ENCODE measurements at regions not wholly inside any gene's neighbourhood (a gene's known extent, or its start where the extent isn't known, plus 50 kb on each side); places are given as distances from the start of the nearest gene placed in this dataset.

DNA sequence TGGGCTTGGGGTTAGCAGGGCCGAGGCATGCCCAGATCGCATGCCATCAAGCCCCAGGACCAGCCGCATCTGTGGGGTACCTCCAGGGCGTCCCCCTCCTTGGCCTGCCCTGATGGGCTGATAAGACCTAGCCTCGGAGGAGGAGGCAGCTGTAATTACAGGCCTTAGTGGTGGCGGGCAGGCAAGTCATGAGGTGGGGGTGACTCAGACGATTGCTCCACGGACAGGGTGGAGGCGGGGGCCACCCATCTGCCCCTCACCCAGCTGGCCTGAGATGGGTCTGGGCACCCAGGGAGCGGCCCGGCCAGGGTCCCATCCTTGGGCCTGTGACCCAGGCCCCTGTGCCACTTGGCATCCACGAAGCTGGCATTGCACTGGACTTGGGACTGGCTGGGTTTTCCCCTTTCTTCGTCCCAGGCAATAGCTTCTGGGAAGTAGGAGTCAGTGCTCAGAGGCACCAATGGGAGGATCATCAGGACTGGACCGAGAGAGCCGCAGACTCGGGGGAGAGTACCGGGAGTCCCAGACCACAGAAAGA lies 57.5 kb downstream of the CEBPB start:
- no peak for DNase-seq
- Histone ChIP-seq H3K27ac (no peak overlapping the region), H3K4me1 (peaks cover 0 to 12% (median 5%) of the 10 kb centered on the region in 4 donors), H3K36me3 (no peaks in the 10 kb centered on the region), H3K9me3 (no peaks in the 10 kb centered on the region), H3K4me3 (no peak overlapping the region), H3K27me3 (no peaks in the 10 kb centered on the region)
- TF ChIP-seq POLR2A (IDR thresholded peaks at IDR 0.05) (no peak), POLR2AphosphoS5 (IDR thresholded peaks at IDR 0.05) (no peak), EP300 (IDR thresholded peaks at IDR 0.05; ENCODE audit: low read depth) (no peak)
- TF ChIP-seq, protein P1, sequence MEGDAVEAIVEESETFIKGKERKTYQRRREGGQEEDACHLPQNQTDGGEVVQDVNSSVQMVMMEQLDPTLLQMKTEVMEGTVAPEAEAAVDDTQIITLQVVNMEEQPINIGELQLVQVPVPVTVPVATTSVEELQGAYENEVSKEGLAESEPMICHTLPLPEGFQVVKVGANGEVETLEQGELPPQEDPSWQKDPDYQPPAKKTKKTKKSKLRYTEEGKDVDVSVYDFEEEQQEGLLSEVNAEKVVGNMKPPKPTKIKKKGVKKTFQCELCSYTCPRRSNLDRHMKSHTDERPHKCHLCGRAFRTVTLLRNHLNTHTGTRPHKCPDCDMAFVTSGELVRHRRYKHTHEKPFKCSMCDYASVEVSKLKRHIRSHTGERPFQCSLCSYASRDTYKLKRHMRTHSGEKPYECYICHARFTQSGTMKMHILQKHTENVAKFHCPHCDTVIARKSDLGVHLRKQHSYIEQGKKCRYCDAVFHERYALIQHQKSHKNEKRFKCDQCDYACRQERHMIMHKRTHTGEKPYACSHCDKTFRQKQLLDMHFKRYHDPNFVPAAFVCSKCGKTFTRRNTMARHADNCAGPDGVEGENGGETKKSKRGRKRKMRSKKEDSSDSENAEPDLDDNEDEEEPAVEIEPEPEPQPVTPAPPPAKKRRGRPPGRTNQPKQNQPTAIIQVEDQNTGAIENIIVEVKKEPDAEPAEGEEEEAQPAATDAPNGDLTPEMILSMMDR (IDR thresholded peaks at IDR 0.05) = no peak
- intact Hi-C loops (cut with DNase I; ENCODE audit: low total_unique reads) (no loop called here), in situ Hi-C loops (cut with MboI; ENCODE audit: low pct_ligation_motif_present in 1 of 4, low pct_unique_long_range_greater_than_20kb in 1 of 4, low sequenced_read_pairs in 3 of 4) (no loop called here)
- 72% methylated on average over 17 of the region's 17 CpGs; no CpG with 5 or more reads in 1 of the 2 donors for WGBS, 2 donors (ENCODE audit: low coverage in 1 of 2)

DNA sequence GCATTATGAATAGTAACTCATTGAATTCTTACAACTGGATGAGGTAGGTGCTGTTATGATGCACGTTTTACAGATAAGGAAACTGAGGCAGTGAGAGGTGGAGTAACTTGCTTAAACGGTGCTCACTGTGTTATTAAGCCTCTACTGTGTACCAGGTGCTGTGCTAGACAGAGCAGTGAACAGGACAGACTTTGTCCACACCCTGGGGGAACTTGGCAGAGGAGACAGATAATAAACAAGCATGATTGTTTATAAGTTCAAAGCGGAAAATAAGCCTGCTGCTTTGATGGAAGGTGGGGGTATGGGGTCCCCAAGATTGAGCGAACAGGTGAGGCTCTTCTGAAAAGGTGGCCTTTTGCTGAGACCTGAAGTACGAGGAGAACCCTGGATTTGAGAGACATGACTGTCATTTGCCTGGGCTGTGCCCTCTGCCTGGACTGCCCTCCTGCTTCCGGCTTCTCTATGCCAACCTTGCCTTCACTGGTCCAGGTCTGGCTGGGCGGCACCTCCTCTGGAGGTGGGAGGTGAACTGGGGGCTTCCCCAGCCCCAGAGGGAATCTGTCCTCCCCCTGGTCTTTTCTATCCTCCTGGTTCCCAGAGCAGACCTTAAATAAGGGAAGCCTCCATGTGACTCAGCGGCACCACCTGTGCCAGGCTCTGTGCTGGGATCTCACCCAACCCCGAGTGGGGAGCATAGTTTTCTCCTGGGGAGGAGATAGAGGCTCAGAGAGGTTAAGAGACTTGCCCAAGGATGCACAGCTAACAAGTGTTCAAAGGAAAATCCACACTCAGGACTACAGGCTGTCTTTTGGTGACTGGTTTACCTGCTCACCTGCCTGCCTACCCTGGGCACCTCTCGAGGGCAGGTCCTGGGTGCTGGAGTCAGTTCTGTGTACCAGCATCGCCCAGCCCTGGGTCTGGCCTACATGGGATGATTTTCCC lies 59.1 kb downstream of the CEBPB start:
- Histone ChIP-seq H3K4me3 (no peak overlapping the region), H3K27ac (no peak overlapping the region), H3K4me1 (peaks cover 0 to 7% (median 3%) of the 10 kb centered on the region in 4 donors), H3K27me3 (no peaks in the 10 kb centered on the region), H3K9me3 (no peaks in the 10 kb centered on the region), H3K36me3 (no peaks in the 10 kb centered on the region)
- no peak for DNase-seq
- intact Hi-C loops (cut with DNase I; ENCODE audit: low total_unique reads) (no loop called here), in situ Hi-C loops (cut with MboI; ENCODE audit: low pct_ligation_motif_present in 1 of 4, low pct_unique_long_range_greater_than_20kb in 1 of 4, low sequenced_read_pairs in 3 of 4) (no loop called here)
- 40 to 60% methylated on average over 1 to 11 of the region's 11 CpGs for WGBS, 2 donors (ENCODE audit: low coverage in 1 of 2)
- no peak for TF ChIP-seq POLR2A (IDR thresholded peaks at IDR 0.05)
- TF ChIP-seq POLR2AphosphoS5 (IDR thresholded peaks at IDR 0.05) = no peak
- TF ChIP-seq, protein P1 (IDR thresholded peaks at IDR 0.05) = no peak
- TF ChIP-seq EP300 (IDR thresholded peaks at IDR 0.05; ENCODE audit: low read depth) = no peak

DNA sequence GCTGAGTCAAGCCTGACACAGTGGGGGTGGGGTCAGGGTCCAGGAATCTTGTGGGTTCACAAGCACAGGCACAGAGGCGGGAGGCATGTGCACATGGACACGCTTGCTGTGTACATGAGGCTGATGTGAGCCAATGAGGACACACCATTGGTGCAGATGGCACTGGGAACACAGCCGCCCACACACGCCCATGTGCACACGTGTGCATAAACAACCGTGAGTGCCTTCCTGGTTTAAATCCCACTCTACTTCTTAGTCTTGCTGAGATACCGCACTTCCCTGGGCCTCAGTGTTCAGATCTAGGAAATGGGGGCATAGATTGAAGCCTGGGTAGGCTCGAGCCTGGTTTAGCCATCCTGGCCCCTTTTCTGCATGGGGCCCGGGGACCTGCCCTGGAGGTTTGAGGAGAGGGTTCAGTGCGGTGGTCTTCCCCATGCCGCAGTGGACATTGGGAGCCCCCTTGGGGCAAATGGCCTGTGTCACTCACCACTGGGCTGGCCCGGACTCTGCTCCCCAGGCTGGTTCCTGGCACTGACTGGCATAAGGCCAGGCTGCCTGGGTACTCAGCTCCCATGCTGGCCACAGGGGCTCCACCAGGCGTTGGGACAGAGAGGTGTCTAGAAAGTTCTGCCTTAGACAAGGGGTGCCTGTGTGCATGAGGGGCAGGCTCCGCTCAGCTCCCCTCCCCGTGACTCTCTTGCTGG lies 60.2 kb downstream of the CEBPB start:
- DNase-seq = no peak
- intact Hi-C loops (cut with DNase I; ENCODE audit: low total_unique reads) (no loop called here), in situ Hi-C loops (cut with MboI; ENCODE audit: low pct_ligation_motif_present in 1 of 4, low pct_unique_long_range_greater_than_20kb in 1 of 4, low sequenced_read_pairs in 3 of 4) (no loop called here)
- Histone ChIP-seq H3K36me3 (no peaks in the 10 kb centered on the region), H3K27me3 (no peaks in the 10 kb centered on the region), H3K9me3 (no peaks in the 10 kb centered on the region), H3K4me3 (no peak overlapping the region), H3K4me1 (peaks cover 0 to 7% (median 3%) of the 10 kb centered on the region in 4 donors), H3K27ac (no peak overlapping the region)
- no peak for TF ChIP-seq POLR2AphosphoS5 (IDR thresholded peaks at IDR 0.05)
- no peak for TF ChIP-seq EP300 (IDR thresholded peaks at IDR 0.05; ENCODE audit: low read depth)
- TF ChIP-seq POLR2A (IDR thresholded peaks at IDR 0.05) = no peak
- TF ChIP-seq, protein P1 (IDR thresholded peaks at IDR 0.05) = no peak
- WGBS, 2 donors (ENCODE audit: low coverage in 1 of 2) = 80% methylated on average over 15 of the region's 15 CpGs; no CpG with 5 or more reads in 1 of the 2 donors

DNA sequence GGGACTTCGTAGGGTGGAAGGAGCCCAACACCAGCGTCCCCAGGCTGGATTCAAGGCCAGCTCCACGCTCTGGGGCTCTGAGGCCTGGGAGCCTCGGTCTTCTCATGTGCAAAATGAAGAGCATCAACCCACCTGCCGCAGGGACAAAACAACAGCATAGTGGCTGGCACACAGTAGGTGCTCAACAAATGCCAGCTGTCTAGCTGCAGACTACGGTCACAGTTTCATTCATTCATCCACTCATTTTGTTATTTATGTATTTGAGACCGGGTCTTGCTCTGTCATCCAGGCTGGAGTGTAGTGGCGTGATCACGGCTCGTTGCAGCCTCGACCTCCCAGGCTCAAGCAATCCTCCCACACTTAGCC lies 60.7 kb downstream of the CEBPB start:
- Histone ChIP-seq H3K4me1 (peaks cover 0 to 7% (median 3%) of the 10 kb centered on the region in 4 donors), H3K27ac (no peak overlapping the region), H3K9me3 (no peaks in the 10 kb centered on the region), H3K36me3 (no peaks in the 10 kb centered on the region), H3K4me3 (no peak overlapping the region), H3K27me3 (no peaks in the 10 kb centered on the region)
- DNase-seq = no peak
- in situ Hi-C loops (cut with MboI; ENCODE audit: low pct_ligation_motif_present in 1 of 4, low pct_unique_long_range_greater_than_20kb in 1 of 4, low sequenced_read_pairs in 3 of 4) = no loop called here
- intact Hi-C loops (cut with DNase I; ENCODE audit: low total_unique reads) = no loop called here
- WGBS, 2 donors (ENCODE audit: low coverage in 1 of 2) = 90% methylated on average over 10 of the region's 11 CpGs; no CpG with 5 or more reads in 1 of the 2 donors
- TF ChIP-seq POLR2A (IDR thresholded peaks at IDR 0.05) (no peak), POLR2AphosphoS5 (IDR thresholded peaks at IDR 0.05) (no peak), EP300 (IDR thresholded peaks at IDR 0.05; ENCODE audit: low read depth) (no peak)
- TF ChIP-seq, protein P1 (IDR thresholded peaks at IDR 0.05) = no peak
